ENCODE measurements at regions not wholly inside any gene's neighbourhood (a gene's known extent, or its start where the extent isn't known, plus 50 kb on each side); places are given as distances from the start of the nearest gene placed in this dataset.
A peak's percentile ranks its signal among the peaks of the same experiment; 100 is the strongest.
"Not testable (repeated sequence)": the region's sequence is repeated elsewhere in the genome, so short reads cannot be mapped to it uniquely, and the experiment has no call there.

GRCh38 chr14:46147452-46147851, 504.1 kb downstream of the RPL10L start:
- DNase-seq: no peak

- DNase-seq: no peak
These were observed 504.6 kb downstream of the RPL10L start for GRCh38 chr14:46147024-46147423.

GRCh38 chr14:46140445-46140844, 511.1 kb downstream of the RPL10L start:
- no peak for DNase-seq

GRCh38 chr14:46139649-46140048, 511.9 kb downstream of the RPL10L start:
- DNase-seq: no peak

GRCh38 chr14:46137786-46138185, 513.8 kb downstream of the RPL10L start:
- DNase-seq: no peak

GRCh38 chr14:46136456-46136855, 515.1 kb downstream of the RPL10L start:
- DNase-seq: no peak

- no peak for DNase-seq
These were observed 543.4 kb downstream of the RPL10L start for GRCh38 chr14:46108228-46108627.

GRCh38 chr14:46100901-46101300, 550.7 kb downstream of the RPL10L start:
- DNase-seq: not testable (repeated sequence)

- no peak for DNase-seq
These were observed 559.8 kb downstream of the RPL10L start for GRCh38 chr14:46091819-46092218.

- DNase-seq: no peak
These were observed 564.0 kb downstream of the RPL10L start for GRCh38 chr14:46087604-46088003.

- DNase-seq: no peak
These were observed 577.5 kb downstream of the RPL10L start for GRCh38 chr14:46074061-46074460.

GRCh38 chr14:46063872-46064271, 587.7 kb downstream of the RPL10L start:
- DNase-seq: peak; percentile 25 to 79

- no peak for DNase-seq
These were observed 592.5 kb downstream of the RPL10L start for GRCh38 chr14:46058964-46059563.

- no peak for DNase-seq
These were observed 593.8 kb downstream of the RPL10L start for GRCh38 chr14:46057799-46058198.

- DNase-seq: no peak
These were observed 597.1 kb downstream of the RPL10L start for GRCh38 chr14:46054526-46054925.

GRCh38 chr14:46053221-46053620, 598.4 kb downstream of the RPL10L start:
- DNase-seq: no peak

- DNase-seq: no peak
These were observed 599.8 kb downstream of the RPL10L start for GRCh38 chr14:46051796-46052195.

- peak; percentile 37 to 66 for DNase-seq
These were observed 603.5 kb downstream of the RPL10L start for GRCh38 chr14:46048127-46048526.

GRCh38 chr14:46036099-46036498, 615.5 kb downstream of the RPL10L start:
- DNase-seq: peak in 1 of 2 experiments; percentile 9

- DNase-seq: peak in 1 of 2 experiments; percentile 12
These were observed 617.3 kb downstream of the RPL10L start for GRCh38 chr14:46034305-46034704.

GRCh38 chr14:46018846-46019420, 632.6 kb downstream of the RPL10L start:
- no peak for DNase-seq

GRCh38 chr14:46008348-46008747, 643.2 kb downstream of the RPL10L start:
- DNase-seq: no peak

GRCh38 chr14:45998554-45998953, 653.0 kb downstream of the RPL10L start:
- no peak for DNase-seq

- no peak for DNase-seq
These were observed 661.3 kb downstream of the RPL10L start for GRCh38 chr14:45990252-45990651.

GRCh38 chr14:45976001-45976400, 675.6 kb downstream of the RPL10L start:
- DNase-seq: no peak

Data from NCI-H524 (cell line).